H9 (cell line): ENCODE measurements at regions not wholly inside any gene's neighbourhood (a gene's known extent, or its start where the extent isn't known, plus 50 kb on each side); places are given as distances from the start of the nearest gene placed in this dataset.
A peak's percentile ranks its signal among the peaks of the same experiment; 100 is the strongest.

Experiments used
- DNase-seq: peaks from one replicate; pipeline ENCODE4 v3.0.0-alpha.2; 2017
- H2AFZ ChIP-seq: one replicate; pipeline ENCODE4 v1.6.1; 2013; ENCODE audit warnings: mild to moderate bottlenecking, low read length, control low read depth, moderate library complexity
- H2AK5ac ChIP-seq: 2 replicates; pipeline ENCODE4 v1.6.1; 2013; ENCODE audit warnings: low read length, control low read depth, mixed read lengths; ENCODE audit not compliant: insufficient read length
- H2BK120ac ChIP-seq: one replicate; pipeline ENCODE4 v1.6.1; 2013; ENCODE audit warnings: low read depth, mild to moderate bottlenecking, low read length, control low read depth, inconsistent platforms; ENCODE audit not compliant: poor library complexity, severe bottlenecking
- H2BK12ac ChIP-seq: 2 replicates; pipeline ENCODE4 v1.6.1; 2013; ENCODE audit warnings: low read length, control low read depth, mixed read lengths, low read depth; ENCODE audit not compliant: insufficient read length
- H2BK15ac ChIP-seq: 2 replicates; pipeline ENCODE4 v1.6.1; 2013; ENCODE audit warnings: low read depth, low read length, control low read depth
- H2BK20ac ChIP-seq: one replicate; pipeline ENCODE4 v1.6.1; 2013; ENCODE audit warnings: low read depth, mild to moderate bottlenecking, low read length, control low read depth, inconsistent platforms; ENCODE audit not compliant: poor library complexity, severe bottlenecking
- H2BK5ac ChIP-seq: 2 replicates; pipeline ENCODE4 v1.6.1; 2013; ENCODE audit warnings: low read length, control low read depth, mixed read lengths; ENCODE audit not compliant: insufficient read length
- H3K14ac ChIP-seq: 2 replicates; pipeline ENCODE4 v1.6.1; 2013; ENCODE audit warnings: low read length, control low read depth; ENCODE audit not compliant: insufficient read depth
- H3K18ac ChIP-seq: 2 replicates; pipeline ENCODE4 v1.6.1; 2013; ENCODE audit warnings: low read depth, mild to moderate bottlenecking, mixed read lengths, low read length, control low read depth; ENCODE audit not compliant: insufficient read length
- H3K23ac ChIP-seq: 2 replicates; pipeline ENCODE4 v1.6.1; 2013; ENCODE audit warnings: low read length, control low read depth, mixed read lengths, low read depth; ENCODE audit not compliant: insufficient read length
- H3K23me2 ChIP-seq: 2 replicates; pipeline ENCODE4 v1.6.1; 2013; ENCODE audit warnings: low read depth, mild to moderate bottlenecking, mixed read lengths, low read length, control low read depth; ENCODE audit not compliant: insufficient read length, poor library complexity, severe bottlenecking
- H3K27ac ChIP-seq: 2 replicates; pipeline ENCODE4 v1.5.1; 2013; ENCODE audit warnings: low read length, control low read depth, mixed read lengths, low read depth; ENCODE audit not compliant: insufficient read length
- H3K27me3 ChIP-seq: 2 replicates; pipeline ENCODE4 v1.6.1; 2013; ENCODE audit warnings: low read length, control low read depth, inconsistent platforms; ENCODE audit not compliant: insufficient read depth
- H3K4ac ChIP-seq: 2 replicates; pipeline ENCODE4 v1.6.1; 2013; ENCODE audit warnings: low read depth, mild to moderate bottlenecking, control low read depth, inconsistent platforms, low read length, moderate library complexity
- H3K4me1 ChIP-seq: 2 replicates; pipeline ENCODE4 v1.6.1; 2013; ENCODE audit warnings: low read length, control low read depth, inconsistent platforms; ENCODE audit not compliant: insufficient read depth
- H3K4me2 ChIP-seq: 2 replicates; pipeline ENCODE4 v1.6.1; 2013; ENCODE audit warnings: low read length, control low read depth, mixed read lengths; ENCODE audit not compliant: insufficient read length, insufficient read depth
- H3K56ac ChIP-seq: 2 replicates; pipeline ENCODE4 v1.6.1; 2013; ENCODE audit warnings: low read depth, mild to moderate bottlenecking, mixed read lengths, low read length, control low read depth; ENCODE audit not compliant: insufficient read length
- H3K79me1 ChIP-seq: 2 replicates; pipeline ENCODE4 v1.6.1; 2013; ENCODE audit warnings: low read depth, mild to moderate bottlenecking, moderate library complexity, low read length, control low read depth, inconsistent platforms; ENCODE audit not compliant: insufficient read depth, poor library complexity, severe bottlenecking
- H3K79me2 ChIP-seq: 2 replicates; pipeline ENCODE4 v1.6.1; 2013; ENCODE audit warnings: low read length, control low read depth, inconsistent platforms; ENCODE audit not compliant: insufficient read depth
- H3K9ac ChIP-seq: 2 replicates; pipeline ENCODE4 v1.6.1; 2013; ENCODE audit warnings: low read length, control low read depth, mixed read lengths; ENCODE audit not compliant: insufficient read length; ENCODE audit errors: extremely low read depth
- H3K9me3 ChIP-seq: one replicate; pipeline ENCODE4 v1.6.1; 2013; ENCODE audit warnings: low read depth, low read length, inconsistent platforms; ENCODE audit not compliant: control insufficient read depth
- H3T11ph ChIP-seq: one replicate; pipeline ENCODE4 v1.6.1; 2013; ENCODE audit warnings: mild to moderate bottlenecking, low read length, control low read depth, inconsistent platforms
- H4K20me1 ChIP-seq: one replicate; pipeline ENCODE4 v1.6.1; 2013; ENCODE audit not compliant: control insufficient read depth, insufficient read length, insufficient read depth
- H4K5ac ChIP-seq: 2 replicates; pipeline ENCODE4 v1.6.1; 2013; ENCODE audit warnings: low read depth, mild to moderate bottlenecking, mixed read lengths, low read length, control low read depth; ENCODE audit not compliant: insufficient read length
- H4K8ac ChIP-seq: replicated peaks from 2 replicates; pipeline ENCODE4 v1.6.1; 2013; ENCODE audit warnings: low read length, control low read depth, mixed read lengths, low read depth; ENCODE audit not compliant: insufficient read length
- H4K91ac ChIP-seq: 2 replicates; pipeline ENCODE4 v1.6.1; 2013; ENCODE audit warnings: low read depth, mild to moderate bottlenecking, moderate library complexity, mixed read lengths, low read length, control low read depth; ENCODE audit not compliant: insufficient read length
- H3K27ac Mint-ChIP-seq, 3 experiments: 2 replicates in 2 of 3; 3 replicates in 1 of 3; pipeline ENCODE4 v1.8.0; 2020 to 2021; ENCODE audit warnings: mixed read lengths in 3 of 3, mild to moderate bottlenecking in 1 of 3, moderate library complexity in 1 of 3
- H3K27me3 Mint-ChIP-seq: 2 replicates; pipeline ENCODE4 v1.8.0; 2021; ENCODE audit warnings: low read depth, mild to moderate bottlenecking, moderate library complexity, mixed read lengths
- H3K36me3 Mint-ChIP-seq, 3 experiments: 2 replicates in 2 of 3; 3 replicates in 1 of 3; pipeline ENCODE4 v1.8.0; 2020 to 2021; ENCODE audit warnings: low read depth in 3 of 3, mixed read lengths in 3 of 3; ENCODE audit not compliant: insufficient read depth in 1 of 3
- H3K4me1 Mint-ChIP-seq, 2 experiments: 2 replicates each; pipeline ENCODE4 v1.8.0; 2020; ENCODE audit warnings: mixed read lengths in 2 of 2
- H3K4me3 Mint-ChIP-seq, 2 experiments: 2 replicates in 1 of 2; 3 replicates in 1 of 2; pipeline ENCODE4 v1.8.0; 2020 to 2021; ENCODE audit warnings: mild to moderate bottlenecking in 2 of 2, mixed read lengths in 2 of 2, moderate library complexity in 1 of 2
- H3K9me3 Mint-ChIP-seq, 2 experiments: 2 replicates in 1 of 2; 3 replicates in 1 of 2; pipeline ENCODE4 v1.8.0; 2020; ENCODE audit warnings: mild to moderate bottlenecking in 2 of 2, mixed read lengths in 2 of 2, moderate library complexity in 1 of 2
- WGBS: extraction: QIAGEN DNeasy Blood & Tissue Kit; methylation state at CpG from one replicate; pipeline ENCODE4 v1.1.7; 2013; ENCODE audit warnings: missing lambda C conversion rate, low lambda C conversion rate, mixed read lengths; ENCODE audit not compliant: insufficient read length; ENCODE audit errors: extremely low coverage; 5-methylcytosine and 5-hydroxymethylcytosine counted together
- TF ChIP-seq, protein P1 (sequence below): fragments of 200-600 bp; sonication (generic); conservative IDR thresholded peaks from 3 replicates; pipeline ENCODE4 v1.8.0; 2021; ENCODE audit warnings: antibody characterized with exemption, mild to moderate bottlenecking

DNA sequence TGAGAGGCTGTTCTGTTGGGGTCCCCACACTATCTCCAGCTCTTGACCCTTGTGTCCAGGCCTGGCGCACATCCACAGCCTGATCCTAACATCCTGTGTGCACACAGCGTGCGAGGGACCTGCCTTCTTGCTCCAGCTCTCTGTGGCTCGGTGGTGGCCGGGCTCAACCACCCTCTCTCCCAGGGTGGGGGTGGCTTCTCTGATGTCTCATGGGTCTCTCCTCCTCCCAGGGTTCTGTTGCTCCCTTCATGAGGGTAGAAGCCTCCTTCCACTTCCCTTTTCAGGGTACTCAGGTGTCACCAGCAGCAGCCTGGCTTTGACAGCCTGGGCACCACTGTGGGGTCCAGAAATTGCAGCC is 196.9 kb upstream of the RAB6C start:
- Mint-ChIP-seq H3K36me3 (no peaks in the 10 kb centered on the region), H3K4me1 (peaks cover 20 to 22% of the 10 kb centered on the region in 2 experiments), H3K27me3 (no peaks in the 10 kb centered on the region; the same call in 1 of the 2 replicates), H3K9me3 (no peaks in the 10 kb centered on the region; a peak in 1 of 5 replicates), H3K27ac (peak overlapping the region in 1 of 3 experiments; percentile 73; a peak in 2 of 7 replicates), H3K4me3 (no peak overlapping the region)
- WGBS = no CpG with 5 or more reads among the region's 5 CpGs
- no peak overlapping the region for H2BK120ac ChIP-seq
- no peak overlapping the region for H3K4ac ChIP-seq
- no peak overlapping the region for H3K14ac ChIP-seq
- H3K79me1 ChIP-seq = no peaks in the 10 kb centered on the region
- no peak overlapping the region for H4K91ac ChIP-seq
- no peaks in the 10 kb centered on the region for H3K79me2 ChIP-seq
- no peaks in the 10 kb centered on the region for H3K27me3 ChIP-seq
- TF ChIP-seq, protein P1, sequence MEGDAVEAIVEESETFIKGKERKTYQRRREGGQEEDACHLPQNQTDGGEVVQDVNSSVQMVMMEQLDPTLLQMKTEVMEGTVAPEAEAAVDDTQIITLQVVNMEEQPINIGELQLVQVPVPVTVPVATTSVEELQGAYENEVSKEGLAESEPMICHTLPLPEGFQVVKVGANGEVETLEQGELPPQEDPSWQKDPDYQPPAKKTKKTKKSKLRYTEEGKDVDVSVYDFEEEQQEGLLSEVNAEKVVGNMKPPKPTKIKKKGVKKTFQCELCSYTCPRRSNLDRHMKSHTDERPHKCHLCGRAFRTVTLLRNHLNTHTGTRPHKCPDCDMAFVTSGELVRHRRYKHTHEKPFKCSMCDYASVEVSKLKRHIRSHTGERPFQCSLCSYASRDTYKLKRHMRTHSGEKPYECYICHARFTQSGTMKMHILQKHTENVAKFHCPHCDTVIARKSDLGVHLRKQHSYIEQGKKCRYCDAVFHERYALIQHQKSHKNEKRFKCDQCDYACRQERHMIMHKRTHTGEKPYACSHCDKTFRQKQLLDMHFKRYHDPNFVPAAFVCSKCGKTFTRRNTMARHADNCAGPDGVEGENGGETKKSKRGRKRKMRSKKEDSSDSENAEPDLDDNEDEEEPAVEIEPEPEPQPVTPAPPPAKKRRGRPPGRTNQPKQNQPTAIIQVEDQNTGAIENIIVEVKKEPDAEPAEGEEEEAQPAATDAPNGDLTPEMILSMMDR = no peak
- no peak overlapping the region for H3T11ph ChIP-seq
- H3K18ac ChIP-seq = no peak overlapping the region
- DNase-seq = no peak
- no peak overlapping the region for H2BK15ac ChIP-seq
- H2AK5ac ChIP-seq = no peak overlapping the region
- H2BK20ac ChIP-seq = no peak overlapping the region
- no peak overlapping the region for H3K56ac ChIP-seq
- no peak overlapping the region for H3K4me2 ChIP-seq
- no peaks in the 10 kb centered on the region for H3K4me1 ChIP-seq
- H4K8ac ChIP-seq = no peak overlapping the region
- no peaks in the 10 kb centered on the region for H3K23me2 ChIP-seq
- no peak overlapping the region for H3K23ac ChIP-seq
- no peak overlapping the region for H2BK5ac ChIP-seq
- H3K27ac ChIP-seq = no peak overlapping the region
- H3K9me3 ChIP-seq = no peaks in the 10 kb centered on the region
- no peak overlapping the region for H2AFZ ChIP-seq
- no peaks in the 10 kb centered on the region for H4K20me1 ChIP-seq
- no peak overlapping the region for H2BK12ac ChIP-seq
- H4K5ac ChIP-seq = no peak overlapping the region
- no peak overlapping the region for H3K9ac ChIP-seq
